ENCODE measurements at regions not wholly inside any gene's neighbourhood (a gene's known extent, or its start where the extent isn't known, plus 50 kb on each side); places are given as distances from the start of the nearest gene placed in this dataset.

DNA sequence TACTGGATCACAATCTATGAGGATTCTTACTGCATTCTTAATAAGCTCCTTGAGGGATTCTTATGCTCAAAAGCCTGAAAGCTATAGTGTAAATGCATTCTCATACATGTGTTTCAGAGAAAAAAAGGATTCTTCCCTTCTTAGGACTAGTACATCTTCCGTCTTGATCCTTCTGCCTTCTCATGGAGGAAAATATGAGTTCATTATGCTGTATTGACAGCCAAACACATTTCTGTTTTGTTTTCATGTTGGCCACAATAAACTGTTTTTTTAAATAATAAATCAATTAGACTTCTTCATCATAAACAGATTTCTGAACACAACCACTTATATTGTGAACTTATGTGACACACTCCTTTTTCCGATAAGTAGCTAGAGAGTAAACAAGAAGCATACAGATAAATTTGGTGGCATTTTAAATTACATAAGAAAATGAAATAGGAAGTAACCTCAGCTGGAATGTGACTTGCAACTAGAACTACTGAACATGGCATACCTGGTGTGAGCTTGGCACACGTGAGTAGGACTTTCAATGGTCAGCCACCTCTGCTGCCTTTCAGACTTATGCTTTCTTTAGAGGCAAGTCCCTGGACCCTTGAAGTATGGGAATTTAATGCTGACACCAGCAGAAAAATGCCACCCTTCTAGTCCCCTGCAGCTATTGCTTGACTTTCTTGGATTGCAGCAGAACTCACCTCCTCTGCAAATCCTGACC, 350.4 kb downstream of the BCKDHB start:
- ChIA-PET POLR2A (ENCODE audit: partially characterized antibody) (interaction anchor here (0.7 kb wide), 1 partner anchor 67 kb away, joined by 3 read pairs; no protein-coding TSS in a partner anchor), CTCF (ENCODE audit: partially characterized antibody) (interaction anchor here (0.6 to 1.2 kb wide), 3 partner anchors 27 to 1295 kb away, joined by 3 read pairs; no protein-coding TSS in a partner anchor)
- Histone ChIP-seq H4K5ac (ENCODE audit: insufficient read length, low read depth, low read length) (no peak overlapping the region), H3K4me1 (replicated peaks in 1 of 4; ENCODE audit: control insufficient read depth in 3 of 4, insufficient read depth in 4 of 4, low read length in 3 of 4) (no peaks in the 10 kb centered on the region), H2BK15ac (ENCODE audit: low read length) (no peak overlapping the region), H3K23ac (ENCODE audit: insufficient read length) (no peak overlapping the region), H3K27ac (ENCODE audit: low read depth, low read length) (no peak overlapping the region), H3K79me1 (ENCODE audit: low read depth, low read length) (no peaks in the 10 kb centered on the region), H2BK12ac (ENCODE audit: low read depth, low read length) (no peak overlapping the region), H3K27me3 (replicated peaks in 1 of 4; ENCODE audit: control insufficient read depth in 3 of 4, extremely low read depth in 1 of 4, insufficient read depth in 3 of 4, low read length in 3 of 4) (no peaks in the 10 kb centered on the region), H3K36me3 (ENCODE audit: control insufficient read depth in 2 of 4, insufficient read depth in 4 of 4, low read length in 3 of 4) (no peaks in the 10 kb centered on the region), H3K4ac (replicated peaks; ENCODE audit: insufficient read length, low read depth, low read length) (no peak overlapping the region), H3K56ac (replicated peaks; ENCODE audit: insufficient read length, low read depth, low read length) (no peak overlapping the region), H3K18ac (ENCODE audit: extremely low read depth, low read length) (no peak overlapping the region), H3K4me2 (ENCODE audit: insufficient read depth in 1 of 2, low read depth in 2 of 2, low read length in 2 of 2) (no peak overlapping the region), H4K8ac (ENCODE audit: extremely low read depth, insufficient read depth, low read length) (no peak overlapping the region), H3K14ac (ENCODE audit: insufficient read length) (no peak overlapping the region), H2BK5ac (ENCODE audit: low read depth, low read length) (no peak overlapping the region), H2BK120ac (replicated peaks; ENCODE audit: low read depth, low read length) (no peak overlapping the region), H3K4me3 (ENCODE audit: extremely low read depth in 1 of 4, insufficient read depth in 2 of 4, low read depth in 3 of 4, low read length in 4 of 4) (no peak overlapping the region), H2AFZ (ENCODE audit: low read length) (no peak overlapping the region), H2BK20ac (ENCODE audit: low read length) (no peak overlapping the region), H3K9ac (replicated peaks in 1 of 4; ENCODE audit: extremely low read depth in 1 of 4, low read depth in 3 of 4, low read length in 3 of 4) (no peak overlapping the region), H3K79me2 (ENCODE audit: control insufficient read depth in 1 of 2, insufficient read depth in 2 of 2, low read length in 2 of 2) (no peaks in the 10 kb centered on the region), H4K91ac (replicated peaks; ENCODE audit: insufficient read length, low read length) (no peak overlapping the region), H2AK5ac (ENCODE audit: low read depth, low read length) (no peak overlapping the region), H3K9me3 (ENCODE audit: insufficient read depth in 2 of 2, low read depth in 1 of 2, low read length in 1 of 2) (no peaks in the 10 kb centered on the region), H4K20me1 (replicated peaks in 1 of 2; ENCODE audit: control insufficient read depth in 1 of 2, insufficient read depth in 2 of 2, low read length in 2 of 2) (no peaks in the 10 kb centered on the region), H3K23me2 (ENCODE audit: low read depth, low read length) (no peaks in the 10 kb centered on the region)
- WGBS, 2 experiments (ENCODE audit: extremely low coverage in 1 of 2, insufficient coverage in 1 of 2, insufficient read length in 1 of 2, insufficient replicate concordance in 2 of 2, low coverage in 1 of 2, low lambda C conversion rate in 2 of 2, missing lambda C conversion rate in 1 of 2): 83% methylated on average over 3 of the region's 3 CpGs; no CpG with 5 or more reads in 1 of the 2 experiments
- FAIRE-seq (no peak), DNase-seq (ENCODE audit: low read depth in 1 of 2, low spot score in 2 of 2) (no peak)
- TF ChIP-seq FOSL1 (IDR thresholded peaks at IDR 0.05; ENCODE audit: insufficient read depth, low read depth, low read length) (no peak), EGR1 (IDR thresholded peaks at IDR 0.05; ENCODE audit: borderline replicate concordance, low read depth, low read length) (no peak), MAFK (IDR thresholded peaks at IDR 0.05; ENCODE audit: low read depth, low read length) (0 out of 2 replicates have a peak, but pooled peaks have one; percentile 55)

All from H1 (cell line).